ENCODE measurements at regions not wholly inside any gene's neighbourhood (a gene's known extent, or its start where the extent isn't known, plus 50 kb on each side); places are given as distances from the start of the nearest gene placed in this dataset.

DNA sequence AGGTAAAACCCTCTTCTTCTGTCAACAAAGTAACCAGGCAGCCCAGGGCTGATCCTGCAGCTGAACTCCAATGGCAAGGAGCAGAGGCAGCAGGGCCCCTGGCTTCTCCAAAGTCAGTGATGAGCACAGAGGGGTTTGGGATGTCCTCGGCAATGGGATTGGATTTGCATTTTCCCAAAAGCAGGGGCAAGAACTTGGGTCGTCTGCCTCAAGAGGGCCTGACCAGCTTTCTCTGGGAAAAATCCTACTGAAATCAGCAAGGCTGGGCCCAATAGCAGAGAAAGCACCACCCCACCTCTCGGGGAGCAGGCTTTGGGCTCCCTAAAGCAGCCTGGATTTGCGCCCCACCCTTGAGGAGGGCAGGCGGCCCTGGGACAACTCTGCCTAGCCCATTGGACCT, 210.0 kb upstream of the IGF1R start:
- TF ChIP-seq ZFX (IDR thresholded peaks at IDR 0.05), result no peak
- TF ChIP-seq, protein P1, sequence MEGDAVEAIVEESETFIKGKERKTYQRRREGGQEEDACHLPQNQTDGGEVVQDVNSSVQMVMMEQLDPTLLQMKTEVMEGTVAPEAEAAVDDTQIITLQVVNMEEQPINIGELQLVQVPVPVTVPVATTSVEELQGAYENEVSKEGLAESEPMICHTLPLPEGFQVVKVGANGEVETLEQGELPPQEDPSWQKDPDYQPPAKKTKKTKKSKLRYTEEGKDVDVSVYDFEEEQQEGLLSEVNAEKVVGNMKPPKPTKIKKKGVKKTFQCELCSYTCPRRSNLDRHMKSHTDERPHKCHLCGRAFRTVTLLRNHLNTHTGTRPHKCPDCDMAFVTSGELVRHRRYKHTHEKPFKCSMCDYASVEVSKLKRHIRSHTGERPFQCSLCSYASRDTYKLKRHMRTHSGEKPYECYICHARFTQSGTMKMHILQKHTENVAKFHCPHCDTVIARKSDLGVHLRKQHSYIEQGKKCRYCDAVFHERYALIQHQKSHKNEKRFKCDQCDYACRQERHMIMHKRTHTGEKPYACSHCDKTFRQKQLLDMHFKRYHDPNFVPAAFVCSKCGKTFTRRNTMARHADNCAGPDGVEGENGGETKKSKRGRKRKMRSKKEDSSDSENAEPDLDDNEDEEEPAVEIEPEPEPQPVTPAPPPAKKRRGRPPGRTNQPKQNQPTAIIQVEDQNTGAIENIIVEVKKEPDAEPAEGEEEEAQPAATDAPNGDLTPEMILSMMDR (conservative IDR thresholded peaks at IDR 0.05), result no peak
